DOHH2 (cell line): ENCODE measurements at regions not wholly inside any gene's neighbourhood (a gene's known extent, or its start where the extent isn't known, plus 50 kb on each side); places are given as distances from the start of the nearest gene placed in this dataset.

Source experiments
- CTCF ChIP-seq: fragments of 200-600 bp; sonication (generic); IDR thresholded peaks from one replicate; pipeline ENCODE4 v1.5.1; 2014; ENCODE audit warnings: antibody characterized with exemption, mild to moderate bottlenecking, low read depth, low read length; ENCODE audit not compliant: poor library complexity, severe bottlenecking
- EZH2phosphoT487 ChIP-seq: fragments of 200-600 bp; sonication (generic); IDR thresholded peaks from 2 replicates; pipeline ENCODE4 v1.6.1; 2017; ENCODE audit warnings: borderline replicate concordance, mild to moderate bottlenecking, antibody characterized with exemption, low read length, moderate library complexity, mixed read lengths

- TF ChIP-seq CTCF (no peak), EZH2phosphoT487 (no peak)
Observed at GRCh38 chr20:59495166-59495565, 109.2 kb upstream of the PHACTR3 start.
